Stimulated activated CD4-positive, alpha-beta T cell treated with anti-CD3 and anti-CD28 coated beads, TNF-alpha, amount 100 ng/mL, for 48 hours (primary cell): ENCODE measurements at regions not wholly inside any gene's neighbourhood (a gene's known extent, or its start where the extent isn't known, plus 50 kb on each side); places are given as distances from the start of the nearest gene placed in this dataset.

Experiments
- DNase-seq, 3 donors: peaks; one replicate each; pipeline ENCODE4 v3.0.0-alpha.2; 2020; ENCODE audit warnings: low read depth in 3 of 3

DNA sequence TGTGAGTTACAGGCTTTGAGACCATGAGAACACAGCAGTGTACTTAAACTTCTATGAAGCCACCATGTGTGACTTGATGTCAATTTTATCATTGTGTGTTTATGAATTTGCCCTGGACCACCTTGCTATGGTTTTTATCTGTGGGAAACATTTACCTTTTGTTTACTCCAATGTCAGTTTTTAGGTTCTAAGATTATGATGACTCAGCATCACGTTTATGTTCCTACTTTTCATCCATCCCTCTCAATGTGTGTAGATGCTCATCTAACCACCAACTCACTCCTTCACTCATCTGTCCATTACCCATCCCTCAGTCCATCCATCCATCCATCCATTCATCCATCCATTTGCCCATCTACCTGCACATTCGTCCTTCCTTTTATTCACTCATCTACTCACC is 338.8 kb downstream of the MIAT start:
- DNase-seq = no peak

DNA sequence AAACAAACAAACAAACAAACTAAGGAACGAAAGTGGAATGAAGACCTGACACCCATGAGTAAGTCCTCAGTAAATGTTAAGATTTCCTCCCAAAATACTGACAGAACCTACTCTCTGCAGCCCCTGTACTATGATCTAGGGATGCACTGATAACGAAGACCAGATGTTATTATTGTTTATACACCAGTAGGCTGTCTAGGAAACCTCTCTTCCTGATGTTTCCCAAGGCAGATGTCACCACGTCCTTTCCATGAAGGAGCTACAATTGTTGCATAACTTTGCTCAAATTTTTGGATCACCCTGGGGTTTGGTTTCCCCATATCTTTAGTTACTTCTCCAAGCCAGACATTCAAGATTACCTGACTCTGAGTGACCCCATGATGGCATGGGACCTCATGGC is 340.7 kb downstream of the MIAT start:
- DNase-seq = no peak

GRCh38 chr22:26998716-26999115 is 341.3 kb downstream of the MIAT start:
- DNase-seq = no peak

- no peak for DNase-seq
Measured at GRCh38 chr22:27003297-27003696, 345.9 kb downstream of the MIAT start.

GRCh38 chr22:27004434-27004833 is 347.0 kb downstream of the MIAT start:
- DNase-seq = no peak

GRCh38 chr22:27008454-27008853 is 351.1 kb downstream of the MIAT start:
- no peak for DNase-seq

- DNase-seq = no peak
Measured at GRCh38 chr22:27011133-27011532, 353.7 kb downstream of the MIAT start.

DNA sequence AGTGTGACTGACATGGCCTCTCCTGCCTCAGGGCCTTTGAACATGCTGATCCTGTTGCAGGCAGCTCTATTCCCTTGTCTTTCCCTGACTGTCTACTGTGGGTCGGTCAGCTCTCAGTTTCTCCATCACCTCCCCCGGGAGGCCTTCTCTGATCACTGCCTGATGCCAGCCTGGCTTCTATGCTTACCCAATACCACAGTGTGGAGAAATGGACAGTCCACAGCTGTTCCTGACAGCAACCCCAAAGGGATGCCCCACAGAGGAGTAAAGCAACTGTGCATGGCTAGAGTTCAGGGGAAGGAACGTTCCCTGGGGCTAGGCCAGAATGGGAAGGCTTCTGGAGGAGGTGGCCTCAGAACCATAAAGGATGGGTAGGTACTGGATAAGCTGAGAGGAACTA is 354.3 kb downstream of the MIAT start:
- DNase-seq = no peak

- DNase-seq = no peak
Measured at GRCh38 chr22:27019827-27020226, 362.4 kb downstream of the MIAT start.

DNA sequence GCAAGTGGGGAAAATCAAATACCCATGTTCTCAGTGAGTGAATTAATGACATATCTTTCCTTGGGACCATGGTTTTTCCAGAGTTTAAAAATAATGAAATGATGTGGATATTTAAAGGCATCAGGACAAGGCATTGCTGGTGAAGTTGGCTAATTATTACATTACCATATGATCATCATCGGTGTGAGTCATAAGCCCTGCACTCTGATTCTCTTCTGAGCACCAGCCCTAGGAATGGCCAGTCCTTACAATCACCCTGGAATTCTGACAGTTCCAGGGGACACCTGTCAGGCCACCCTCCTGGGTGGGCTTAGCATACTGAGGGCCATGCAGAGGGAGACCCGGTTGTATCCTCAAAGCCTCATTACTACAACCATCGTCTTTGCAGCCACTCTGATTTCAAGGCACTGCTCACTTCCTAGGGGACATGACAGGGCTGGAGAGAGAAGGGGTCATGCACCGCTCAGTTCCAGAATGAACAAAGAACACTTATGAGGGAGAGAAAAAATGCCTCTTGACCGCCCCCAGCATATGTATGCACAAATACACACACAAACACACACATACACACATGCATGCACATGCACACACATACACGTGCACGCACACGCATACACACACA is 365.0 kb downstream of the MIAT start:
- DNase-seq = no peak

GRCh38 chr22:27022896-27023361 is 365.5 kb downstream of the MIAT start:
- DNase-seq = no peak

GRCh38 chr22:27023591-27023990 is 366.2 kb downstream of the MIAT start:
- no peak for DNase-seq

DNA sequence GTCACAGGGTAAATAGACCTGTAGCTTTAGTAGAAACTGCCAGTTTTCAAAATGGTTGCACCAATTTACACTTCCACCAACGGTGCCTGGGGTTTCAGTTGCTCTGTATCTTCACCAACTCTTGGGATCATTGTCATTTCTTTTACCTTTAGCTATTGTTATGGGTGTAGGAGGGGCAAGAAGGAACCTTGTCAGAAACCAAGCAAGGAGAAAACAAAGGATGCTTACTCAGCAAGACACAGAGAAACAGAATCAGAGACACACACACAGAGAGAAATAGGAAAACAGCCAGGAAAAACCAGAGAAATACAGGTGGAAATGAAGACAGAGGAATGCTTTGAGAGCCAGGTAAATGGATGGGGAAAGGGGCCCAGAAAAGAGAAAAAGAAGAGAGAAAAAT is 367.6 kb downstream of the MIAT start:
- DNase-seq = no peak

DNA sequence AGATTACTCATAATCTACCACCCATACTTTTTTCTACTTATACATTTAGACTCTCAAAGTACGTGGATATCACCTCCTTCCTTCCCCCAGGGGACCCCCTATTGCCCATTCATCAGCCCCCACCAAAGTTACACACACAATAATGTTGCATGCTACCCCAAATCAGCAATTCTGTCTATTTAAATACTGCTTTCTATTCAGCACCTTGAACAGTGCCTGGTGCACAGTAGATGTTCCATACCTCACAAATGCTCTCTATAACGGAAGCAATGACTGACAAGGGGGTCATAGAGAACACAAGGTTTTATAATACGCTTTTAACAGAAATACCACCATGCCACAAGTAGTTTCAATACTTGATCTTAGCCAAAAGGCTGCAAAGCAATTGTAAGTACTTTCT is 370.7 kb downstream of the MIAT start:
- DNase-seq = no peak

DNA sequence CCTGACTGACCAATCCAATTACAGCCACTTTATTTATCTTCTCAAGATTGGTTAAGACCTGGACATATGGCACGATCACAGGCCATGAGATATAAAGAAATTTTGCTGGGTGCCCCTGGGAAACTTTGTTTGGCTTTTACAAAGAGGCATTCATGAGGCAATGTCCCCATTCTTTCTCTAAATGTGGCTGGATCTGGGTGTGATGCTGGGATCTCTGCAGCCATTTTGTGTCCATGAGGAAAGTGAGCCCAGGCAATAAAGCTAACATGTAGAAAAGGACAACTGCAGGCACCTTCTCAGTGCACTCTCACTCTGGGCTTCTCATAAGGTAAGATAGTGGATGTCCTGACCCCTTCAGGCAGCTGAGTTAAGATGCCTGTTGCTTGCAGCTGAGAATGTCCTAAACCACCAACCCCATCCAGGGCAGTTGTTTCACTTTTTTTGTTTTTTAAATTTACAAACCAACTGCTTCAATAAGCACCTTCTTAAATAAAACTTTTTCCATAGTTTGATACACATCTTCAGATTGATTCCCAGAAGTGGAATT is 372.3 kb downstream of the MIAT start:
- DNase-seq = no peak

DNA sequence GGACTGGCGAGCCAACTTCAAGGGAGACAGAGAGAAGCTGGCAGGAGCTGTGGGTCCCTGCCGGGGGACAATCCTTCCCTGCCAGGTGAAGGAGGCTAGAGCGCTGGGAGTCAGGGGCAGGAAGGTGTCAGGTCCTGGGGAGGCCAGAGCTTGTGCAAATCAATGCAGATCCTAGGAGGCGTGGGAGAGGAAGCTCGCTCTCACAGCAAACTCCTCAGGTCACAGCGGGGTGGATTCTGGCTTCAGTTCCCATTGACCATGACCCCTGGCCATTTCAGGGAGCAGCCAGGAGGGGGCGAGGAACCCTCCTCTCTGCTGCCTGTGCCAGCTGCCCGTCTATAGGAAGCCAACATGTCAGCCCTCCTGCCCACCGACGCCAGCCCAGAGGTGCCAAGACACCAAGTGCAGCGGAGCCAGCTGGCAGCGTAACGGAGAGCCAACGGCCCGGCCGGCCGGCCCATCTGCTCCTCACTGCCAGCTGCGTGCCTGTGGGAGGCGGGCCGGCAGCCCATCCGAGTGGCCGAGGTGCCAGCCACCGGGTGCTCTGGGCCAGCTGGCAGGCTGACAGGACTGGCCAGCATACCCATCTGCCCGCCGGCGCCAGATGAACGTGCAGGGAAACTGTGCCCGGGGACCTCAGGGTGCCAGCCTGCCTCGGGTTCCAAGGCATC is 374.8 kb downstream of the MIAT start:
- DNase-seq = no peak

DNA sequence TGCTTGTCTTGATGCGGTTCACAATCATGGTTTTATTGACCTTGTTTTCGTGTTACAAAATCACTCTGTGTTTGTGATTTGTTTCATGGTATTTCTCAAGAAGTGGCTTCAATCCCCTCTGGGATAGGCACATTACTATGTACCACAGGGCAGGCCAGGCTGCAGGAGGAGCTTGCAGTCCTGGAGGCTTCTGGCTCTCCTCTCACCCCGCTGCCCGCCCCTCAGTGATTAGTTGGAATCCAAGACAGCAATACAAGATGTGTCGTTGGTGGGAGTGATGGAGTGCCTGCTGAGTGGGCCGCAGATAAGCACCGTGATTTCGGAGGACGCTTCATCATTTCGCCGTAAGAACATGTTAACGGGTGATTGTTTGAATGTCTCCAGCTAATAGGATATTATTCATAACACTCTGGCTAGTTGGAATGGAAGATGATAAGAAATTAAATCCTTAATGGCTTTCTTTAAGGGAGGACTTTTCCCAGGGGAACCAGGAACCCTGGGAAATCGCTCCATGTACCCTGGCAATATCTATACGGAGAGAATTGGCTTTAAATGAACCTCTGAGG is 384.4 kb downstream of the MIAT start:
- no peak for DNase-seq

GRCh38 chr22:27043262-27043661 is 385.9 kb downstream of the MIAT start:
- DNase-seq = no peak

GRCh38 chr22:27045103-27045947 is 387.9 kb downstream of the MIAT start:
- DNase-seq = no peak

GRCh38 chr22:27046086-27046485 is 388.7 kb downstream of the MIAT start:
- DNase-seq = no peak

DNA sequence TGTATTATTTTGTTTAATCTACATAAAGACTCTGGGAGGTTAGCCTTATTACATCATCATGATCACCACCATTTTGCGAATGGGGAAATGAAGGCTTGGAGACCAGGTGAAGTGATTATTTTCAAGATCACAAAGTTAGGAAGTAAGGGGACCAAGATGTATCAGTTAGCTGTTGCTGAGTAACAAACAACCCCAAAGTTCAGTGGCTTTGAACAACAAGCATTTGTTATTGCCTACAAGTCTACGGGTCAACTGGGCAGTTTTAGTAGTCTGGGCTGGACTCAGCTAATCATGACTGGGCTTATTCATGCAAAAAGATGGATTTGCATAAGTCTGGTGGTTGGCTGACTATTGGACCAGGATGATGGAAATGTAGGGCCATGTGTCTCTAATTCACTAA is 389.2 kb downstream of the MIAT start:
- no peak for DNase-seq

DNA sequence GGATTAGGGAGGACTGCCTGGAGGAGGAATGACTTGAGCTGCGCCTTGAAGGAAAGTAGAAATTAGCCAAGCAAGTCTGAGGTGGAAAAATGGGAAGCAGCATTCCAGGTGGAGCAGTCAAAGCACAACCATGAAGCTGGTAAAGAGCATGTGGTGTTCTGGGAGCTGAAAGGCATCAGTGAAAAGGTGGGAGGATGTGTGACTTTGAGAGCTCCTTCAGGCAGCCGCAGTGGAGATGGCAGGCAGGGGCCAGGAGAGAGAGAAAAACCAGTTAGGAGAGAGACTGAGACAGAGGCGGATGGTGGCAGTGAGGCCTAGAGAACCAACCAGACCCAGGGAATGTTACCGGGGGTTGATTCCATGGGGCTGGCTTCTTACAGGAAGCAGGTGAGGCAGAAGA is 393.4 kb downstream of the MIAT start:
- no peak for DNase-seq
